Endothelial cell (in vitro differentiated cells): ENCODE measurements at regions not wholly inside any gene's neighbourhood (a gene's known extent, or its start where the extent isn't known, plus 50 kb on each side); places are given as distances from the start of the nearest gene placed in this dataset.

Experiments
- DNase-seq: peaks from one replicate; pipeline ENCODE4 v3.0.0; 2021; ENCODE audit warnings: low spot score
- H3K27ac Mint-ChIP-seq: one replicate; pipeline ENCODE4 v1.8.0; 2021; ENCODE audit warnings: mixed read lengths, inconsistent platforms; ENCODE audit not compliant: unreplicated experiment
- H3K27me3 Mint-ChIP-seq: one replicate; pipeline ENCODE4 v1.8.0; 2021; ENCODE audit warnings: mild to moderate bottlenecking, moderate library complexity, mixed read lengths, inconsistent platforms; ENCODE audit not compliant: unreplicated experiment
- H3K36me3 Mint-ChIP-seq: one replicate; pipeline ENCODE4 v1.8.0; 2021; ENCODE audit warnings: mild to moderate bottlenecking, low read depth, mixed read lengths, inconsistent platforms; ENCODE audit not compliant: unreplicated experiment
- H3K4me1 Mint-ChIP-seq: one replicate; pipeline ENCODE4 v1.8.0; 2021; ENCODE audit warnings: mild to moderate bottlenecking, mixed read lengths, inconsistent platforms; ENCODE audit not compliant: unreplicated experiment
- H3K4me3 Mint-ChIP-seq: one replicate; pipeline ENCODE4 v1.8.0; 2021; ENCODE audit warnings: mild to moderate bottlenecking, mixed read lengths, inconsistent platforms; ENCODE audit not compliant: unreplicated experiment
- H3K9me3 Mint-ChIP-seq: one replicate; pipeline ENCODE4 v1.8.0; 2021; ENCODE audit warnings: mixed read lengths, inconsistent platforms; ENCODE audit not compliant: unreplicated experiment
- TF ChIP-seq, protein P1 (sequence below): fragments of 200-600 bp; sonication (generic); IDR thresholded peaks from one replicate; pipeline ENCODE4 v1.5.0; 2021; ENCODE audit warnings: antibody characterized with exemption; ENCODE audit not compliant: unreplicated experiment

DNA sequence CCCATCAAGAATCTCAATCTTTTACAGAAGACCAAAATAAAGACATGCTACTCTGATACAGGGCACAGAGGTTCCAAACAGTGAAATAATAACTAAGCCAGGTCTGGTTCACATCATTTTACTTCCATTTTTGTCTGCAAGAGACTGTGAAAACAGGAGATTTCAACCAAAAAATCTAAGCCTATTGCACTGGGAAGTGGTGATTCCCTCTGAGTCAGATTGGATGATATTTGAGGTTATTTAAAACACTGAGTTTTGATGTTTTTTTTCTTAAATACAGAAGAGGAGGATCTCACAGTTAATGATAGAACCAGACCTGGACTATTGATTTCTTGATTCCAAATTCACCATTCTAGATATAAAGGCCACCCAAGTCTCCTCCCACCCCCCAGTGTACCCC is 117.3 kb upstream of the FAM20A start:
- TF ChIP-seq, protein P1, sequence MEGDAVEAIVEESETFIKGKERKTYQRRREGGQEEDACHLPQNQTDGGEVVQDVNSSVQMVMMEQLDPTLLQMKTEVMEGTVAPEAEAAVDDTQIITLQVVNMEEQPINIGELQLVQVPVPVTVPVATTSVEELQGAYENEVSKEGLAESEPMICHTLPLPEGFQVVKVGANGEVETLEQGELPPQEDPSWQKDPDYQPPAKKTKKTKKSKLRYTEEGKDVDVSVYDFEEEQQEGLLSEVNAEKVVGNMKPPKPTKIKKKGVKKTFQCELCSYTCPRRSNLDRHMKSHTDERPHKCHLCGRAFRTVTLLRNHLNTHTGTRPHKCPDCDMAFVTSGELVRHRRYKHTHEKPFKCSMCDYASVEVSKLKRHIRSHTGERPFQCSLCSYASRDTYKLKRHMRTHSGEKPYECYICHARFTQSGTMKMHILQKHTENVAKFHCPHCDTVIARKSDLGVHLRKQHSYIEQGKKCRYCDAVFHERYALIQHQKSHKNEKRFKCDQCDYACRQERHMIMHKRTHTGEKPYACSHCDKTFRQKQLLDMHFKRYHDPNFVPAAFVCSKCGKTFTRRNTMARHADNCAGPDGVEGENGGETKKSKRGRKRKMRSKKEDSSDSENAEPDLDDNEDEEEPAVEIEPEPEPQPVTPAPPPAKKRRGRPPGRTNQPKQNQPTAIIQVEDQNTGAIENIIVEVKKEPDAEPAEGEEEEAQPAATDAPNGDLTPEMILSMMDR, result no peak
- H3K4me1 Mint-ChIP-seq, result no peaks in the 10 kb centered on the region
- no peak for DNase-seq
- H3K27ac Mint-ChIP-seq, result no peak overlapping the region
- H3K4me3 Mint-ChIP-seq, result no peak overlapping the region
- no peaks in the 10 kb centered on the region for H3K9me3 Mint-ChIP-seq
- no peaks in the 10 kb centered on the region for H3K36me3 Mint-ChIP-seq
- no peaks in the 10 kb centered on the region for H3K27me3 Mint-ChIP-seq

DNA sequence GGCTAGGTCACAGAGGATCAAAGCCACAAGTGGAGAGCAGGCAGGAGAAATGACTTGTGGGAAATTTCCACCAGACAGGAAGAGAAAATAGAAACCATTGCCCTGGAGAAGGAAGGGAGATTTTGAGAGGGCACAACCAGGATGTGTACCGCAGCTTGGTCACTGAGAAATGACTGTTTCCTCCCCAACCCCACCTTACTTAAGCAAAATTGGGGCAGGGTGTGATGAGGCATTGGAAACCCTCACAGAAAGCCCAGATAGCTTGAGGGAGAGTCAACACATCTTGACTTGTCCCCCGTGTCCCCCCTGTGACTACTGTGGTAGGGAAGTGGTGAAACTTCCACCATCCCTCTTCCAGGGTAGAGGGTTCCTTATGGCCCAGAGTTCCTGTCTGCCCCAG is 113.5 kb upstream of the FAM20A start:
- Mint-ChIP-seq H3K9me3 (no peaks in the 10 kb centered on the region), H3K4me3 (no peak overlapping the region), H3K4me1 (no peaks in the 10 kb centered on the region), H3K27me3 (peaks cover 2% of the 10 kb centered on the region), H3K36me3 (no peaks in the 10 kb centered on the region), H3K27ac (no peak overlapping the region)
- TF ChIP-seq, protein P1, result no peak
- DNase-seq, result no peak

DNA sequence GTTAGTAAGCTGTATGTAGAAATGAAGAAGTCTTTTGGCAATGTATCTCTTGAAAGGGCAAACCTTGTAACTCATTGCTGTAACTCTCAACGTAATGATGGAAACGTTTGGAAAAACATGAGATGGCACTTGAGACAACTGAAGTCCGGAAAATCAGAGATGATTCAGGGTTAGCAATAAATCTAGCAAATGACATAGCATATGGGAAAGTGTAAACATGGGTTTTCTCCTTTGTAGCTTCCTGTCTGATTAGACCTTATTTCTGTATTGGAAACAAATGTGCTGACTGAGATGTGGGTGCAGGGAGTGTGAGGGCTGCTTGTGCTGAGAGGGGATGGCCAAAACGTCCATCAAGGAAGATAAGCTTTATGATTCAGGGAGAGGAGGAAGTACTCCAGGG is 110.7 kb upstream of the FAM20A start:
- no peak overlapping the region for H3K27ac Mint-ChIP-seq
- H3K9me3 Mint-ChIP-seq, result no peaks in the 10 kb centered on the region
- peaks cover 3% of the 10 kb centered on the region for H3K27me3 Mint-ChIP-seq
- no peak for DNase-seq
- H3K4me1 Mint-ChIP-seq, result no peaks in the 10 kb centered on the region
- H3K36me3 Mint-ChIP-seq, result no peaks in the 10 kb centered on the region
- H3K4me3 Mint-ChIP-seq, result no peak overlapping the region
- TF ChIP-seq, protein P1, result no peak

DNA sequence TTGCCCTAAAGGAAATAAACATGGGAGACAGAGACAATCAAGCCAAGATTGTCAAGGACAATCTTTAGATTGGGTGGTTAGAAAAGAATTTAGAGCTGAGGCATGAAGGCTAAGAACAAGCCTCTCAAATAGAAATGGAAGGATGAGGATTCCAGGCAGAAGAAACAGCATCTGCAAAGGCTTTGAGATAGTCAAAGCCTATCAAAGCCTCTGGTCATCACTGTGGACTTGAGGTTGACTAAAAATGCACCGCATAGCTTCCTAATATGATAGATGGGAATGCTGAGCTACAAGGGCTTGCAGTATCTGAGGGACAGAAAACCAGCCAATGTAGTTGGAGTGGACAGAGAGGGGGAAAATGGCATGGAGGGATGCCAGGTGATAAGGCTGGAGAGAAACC is 109.8 kb upstream of the FAM20A start:
- H3K36me3 Mint-ChIP-seq, result no peaks in the 10 kb centered on the region
- H3K27ac Mint-ChIP-seq, result no peak overlapping the region
- peaks cover 3% of the 10 kb centered on the region for H3K27me3 Mint-ChIP-seq
- TF ChIP-seq, protein P1, result no peak
- no peak for DNase-seq
- H3K4me1 Mint-ChIP-seq, result no peaks in the 10 kb centered on the region
- no peaks in the 10 kb centered on the region for H3K9me3 Mint-ChIP-seq
- H3K4me3 Mint-ChIP-seq, result no peak overlapping the region

DNA sequence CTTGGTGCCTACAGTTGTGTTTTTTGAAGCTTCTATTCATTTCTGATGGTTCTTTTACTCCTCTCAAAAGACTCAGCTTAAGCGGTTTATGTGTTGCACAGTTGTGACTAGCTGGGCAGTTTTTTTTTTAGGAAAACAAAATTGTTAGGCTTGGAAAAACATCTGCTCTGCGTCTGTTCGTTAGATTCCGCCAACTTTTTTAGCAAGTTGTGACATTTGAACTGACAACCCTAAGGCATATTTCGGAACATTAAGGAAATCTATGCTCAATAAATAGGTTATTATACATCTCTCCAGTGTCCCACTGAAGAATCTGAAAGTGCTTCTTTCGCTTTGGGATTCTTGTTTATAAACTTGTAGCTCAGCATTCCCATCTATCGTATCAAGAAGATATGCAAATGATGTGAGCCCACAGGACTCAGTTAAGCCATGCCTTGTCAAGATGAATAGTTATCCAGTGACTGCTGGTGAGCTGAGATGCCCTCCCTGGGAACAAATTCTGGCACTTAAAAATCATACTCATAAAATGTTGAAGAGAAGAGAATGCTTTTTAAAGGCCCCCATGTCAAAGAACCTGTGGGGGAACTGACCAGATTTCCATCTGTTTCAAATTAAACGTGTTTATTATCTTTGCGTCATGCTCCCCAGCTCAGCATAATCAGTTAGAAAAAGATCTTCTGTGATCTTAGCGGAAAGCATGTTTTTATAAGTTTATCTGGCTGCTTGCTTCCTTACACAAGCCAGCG is 109.0 kb upstream of the FAM20A start:
- no peak overlapping the region for H3K27ac Mint-ChIP-seq
- H3K4me3 Mint-ChIP-seq, result no peak overlapping the region
- H3K27me3 Mint-ChIP-seq, result peaks cover 3% of the 10 kb centered on the region
- TF ChIP-seq, protein P1, result no peak
- no peaks in the 10 kb centered on the region for H3K9me3 Mint-ChIP-seq
- H3K4me1 Mint-ChIP-seq, result no peaks in the 10 kb centered on the region
- no peak for DNase-seq
- no peaks in the 10 kb centered on the region for H3K36me3 Mint-ChIP-seq
